ENCODE measurements at regions not wholly inside any gene's neighbourhood (a gene's known extent, or its start where the extent isn't known, plus 50 kb on each side); places are given as distances from the start of the nearest gene placed in this dataset.
"Not testable (repeated sequence)": the region's sequence is repeated elsewhere in the genome, so short reads cannot be mapped to it uniquely, and the experiment has no call there.

GRCh38 chr1:148413385-148413784 is 69.7 kb downstream of the PPIAL4G start:
- TF ChIP-seq FOXK2 (IDR thresholded peaks at IDR 0.05); CTCF (IDR thresholded peaks at IDR 0.05 in 2 of 3, conservative IDR thresholded peaks at IDR 0.05 in 1 of 3; ENCODE audit: control insufficient read depth in 2 of 3, extremely low read depth in 1 of 3, insufficient read depth in 1 of 3, low read depth in 3 of 3, low read length in 3 of 3); SIN3A (IDR thresholded peaks at IDR 0.05; ENCODE audit: low read depth, low read length); E2F8 (IDR thresholded peaks at IDR 0.05; ENCODE audit: low read depth, partially characterized antibody); RAD21 (IDR thresholded peaks at IDR 0.05; ENCODE audit: insufficient read depth, low read depth, low read length); CREB1 (IDR thresholded peaks at IDR 0.05; ENCODE audit: low read depth); POLR2A (IDR thresholded peaks at IDR 0.05; ENCODE audit: low read depth, low read length); ZBTB40 (IDR thresholded peaks at IDR 0.05; ENCODE audit: borderline replicate concordance); REST (IDR thresholded peaks at IDR 0.05; ENCODE audit: low read depth, low read length): not testable (repeated sequence)
